Fibroblast of mammary gland (primary cell): ENCODE measurements at regions not wholly inside any gene's neighbourhood (a gene's known extent, or its start where the extent isn't known, plus 50 kb on each side); places are given as distances from the start of the nearest gene placed in this dataset.

Source experiments
- DNase-seq: peaks from one replicate; pipeline ENCODE4 v3.0.0-alpha.2; 2010; ENCODE audit warnings: low read depth
- H3K4me3 ChIP-seq: 2 replicates; pipeline ENCODE4 v1.5.1; 2011; ENCODE audit warnings: low read depth, mild to moderate bottlenecking, low read length, moderate library complexity; ENCODE audit not compliant: control insufficient read depth
- CTCF ChIP-seq: conservative IDR thresholded peaks from 2 replicates; pipeline ENCODE4 v1.5.1; 2011; ENCODE audit warnings: low read depth, low read length, inconsistent platforms; ENCODE audit not compliant: control insufficient read depth, insufficient read depth

DNA sequence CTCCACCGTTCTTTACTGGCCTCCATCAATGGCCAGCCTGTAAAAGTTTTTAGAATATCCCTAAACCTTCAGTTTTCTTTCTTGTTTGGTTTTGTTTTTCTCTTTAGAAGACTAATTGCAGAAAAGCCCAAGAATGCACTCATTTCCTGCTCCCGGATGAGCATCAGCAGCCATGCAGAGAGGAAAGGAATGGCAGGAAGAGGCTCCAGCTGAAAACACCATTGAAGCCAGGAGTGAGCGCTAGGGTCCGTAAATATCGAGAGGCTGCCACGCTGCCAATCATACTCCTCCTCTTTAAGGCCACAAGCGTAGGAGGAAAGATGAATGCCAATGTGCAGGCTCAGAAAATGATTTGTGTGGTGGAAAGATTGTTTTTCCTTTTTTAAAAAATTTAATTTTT lies 57.4 kb upstream of the UBE2L5 start:
- peak; percentile 25 for DNase-seq
- TF ChIP-seq CTCF, result no peak

DNA sequence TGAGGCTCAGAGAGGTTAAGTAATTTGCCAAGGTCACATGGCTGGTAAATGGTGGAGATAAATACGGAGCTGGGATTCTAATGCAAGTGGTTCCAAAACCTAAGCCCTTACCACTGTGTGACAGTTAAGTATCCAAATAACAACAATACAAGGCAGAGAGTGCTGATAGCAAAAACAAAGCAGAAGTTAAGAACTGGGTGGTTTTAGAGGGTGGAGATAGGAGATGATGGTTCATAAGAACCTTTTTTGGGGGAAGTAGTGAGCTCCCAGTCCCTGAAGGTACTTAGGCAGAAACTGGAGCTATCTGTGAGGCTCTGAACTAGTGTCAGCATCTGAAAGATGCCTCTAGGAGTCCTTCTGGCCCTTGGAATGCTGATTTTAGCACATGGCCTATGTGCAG lies 56.2 kb upstream of the UBE2L5 start:
- TF ChIP-seq CTCF, result no peak
- no peak overlapping the region for H3K4me3 ChIP-seq
- no peak for DNase-seq

More for the DNA sequence above, 57.4 kb upstream of the UBE2L5 start:
- H3K4me3 ChIP-seq, result no peak overlapping the region

DNA sequence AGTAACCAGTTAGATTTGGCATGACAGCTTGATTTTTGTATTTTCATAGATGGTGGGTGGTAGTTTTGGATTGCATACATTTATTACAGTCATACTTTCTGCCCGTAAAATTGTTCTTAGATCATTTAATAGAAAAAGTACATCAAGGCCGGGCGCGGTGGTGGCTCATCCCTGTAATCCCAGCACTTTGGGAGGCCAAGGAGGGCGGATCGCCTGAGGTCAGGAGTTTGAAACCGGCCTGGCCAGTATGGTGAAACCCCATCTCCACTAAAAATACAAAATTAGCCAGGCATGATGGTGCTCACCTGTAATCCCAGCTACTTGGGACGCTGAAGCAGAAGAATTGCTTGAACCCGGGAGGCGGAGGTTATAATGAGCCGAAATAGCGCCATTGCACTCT lies 55.0 kb upstream of the UBE2L5 start:
- H3K4me3 ChIP-seq, result no peak overlapping the region
- no peak for TF ChIP-seq CTCF
- no peak for DNase-seq

GRCh38 chr13:30370146-30370545 lies 52.1 kb upstream of the UBE2L5 start:
- TF ChIP-seq CTCF, result no peak
- H3K4me3 ChIP-seq, result no peak overlapping the region
- DNase-seq, result no peak

DNA sequence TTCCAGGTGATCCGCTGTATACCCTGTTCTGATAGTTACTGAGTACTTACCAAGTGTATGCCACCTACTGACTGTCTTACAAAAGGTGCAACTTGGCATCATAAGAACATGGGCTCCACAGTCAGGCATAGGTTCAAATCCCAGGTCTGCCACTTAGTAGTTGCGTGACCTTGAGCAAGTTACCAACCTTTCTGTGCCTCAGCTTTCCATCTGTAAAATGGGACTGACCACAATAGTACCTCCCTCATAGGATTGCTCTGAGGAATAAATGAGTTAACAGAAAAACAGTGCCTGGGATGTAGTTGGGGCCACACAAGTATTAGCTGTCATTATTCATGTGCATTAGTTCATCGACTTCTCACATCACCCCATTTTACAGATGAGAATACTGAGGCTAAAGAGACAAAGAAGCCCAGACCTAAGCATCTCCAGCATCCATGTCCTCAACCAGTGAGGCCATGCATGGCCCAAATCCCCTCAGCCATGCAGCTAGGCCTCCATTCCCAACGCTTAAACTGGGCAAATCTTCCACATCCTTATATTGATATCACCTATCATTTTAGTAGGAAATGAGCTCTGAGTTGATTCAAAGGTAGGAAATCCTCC lies 51.3 kb upstream of the UBE2L5 start:
- DNase-seq, result no peak
- no peak for TF ChIP-seq CTCF
- no peak overlapping the region for H3K4me3 ChIP-seq

GRCh38 chr13:30371649-30372265 lies 50.5 kb upstream of the UBE2L5 start:
- no peak overlapping the region for H3K4me3 ChIP-seq
- peak; percentile 83 for DNase-seq
- no peak for TF ChIP-seq CTCF
